Psoas muscle (tissue), 7 donors: ENCODE measurements at regions not wholly inside any gene's neighbourhood (a gene's known extent, or its start where the extent isn't known, plus 50 kb on each side); places are given as distances from the start of the nearest gene placed in this dataset.

Experiments
- ATAC-seq, 4 donors: fragments of 200-7000 bp; cut with Tn5 transposase; one replicate each; pipeline ENCODE4 v1.9.1; 2020; ENCODE audit warnings: moderate library complexity in 3 of 4, mild to moderate bottlenecking in 2 of 4
- DNase-seq, 2 donors: peaks; one replicate each; pipeline ENCODE4 v3.0.0-alpha.2; 2020
- H3K27ac ChIP-seq: fragments of 200-600 bp; one replicate; pipeline ENCODE4 v1.8.0; 2022
- H3K27me3 ChIP-seq, 3 donors: fragments of 200-600 bp in 1 of 3; one replicate each; pipeline versions ENCODE4 v1.6.1 to v1.8.0; 2013 to 2022; ENCODE audit warnings: low read length in 2 of 3, mild to moderate bottlenecking in 2 of 3, moderate library complexity in 1 of 3; ENCODE audit not compliant: insufficient read depth in 3 of 3
- H3K36me3 ChIP-seq, 2 donors: fragments of 200-600 bp in 1 of 2; one replicate each; pipeline versions ENCODE4 v1.6.1 to v1.8.0; 2013 to 2022; ENCODE audit warnings: low read depth in 1 of 2, mild to moderate bottlenecking in 1 of 2, moderate library complexity in 1 of 2; ENCODE audit not compliant: insufficient read depth in 1 of 2
- H3K4me1 ChIP-seq: fragments of 200-600 bp; one replicate; pipeline ENCODE4 v1.8.0; 2022
- H3K4me3 ChIP-seq: fragments of 200-600 bp; one replicate; pipeline ENCODE4 v1.8.0; 2022; ENCODE audit warnings: mild to moderate bottlenecking
- H3K9me3 ChIP-seq: fragments of 200-600 bp; one replicate; pipeline ENCODE4 v1.8.0; 2022
- CTCF ChIP-seq: fragments of 200-600 bp; IDR thresholded peaks from one replicate; pipeline ENCODE4 v1.8.0; 2022; ENCODE audit warnings: antibody characterized with exemption
- WGBS, 3 donors: extraction: QIAGEN DNeasy Blood & Tissue Kit; methylation state at CpG; one replicate each; pipeline versions ENCODE4 v1.1.6 to v1.1.7; 2013; 5-methylcytosine and 5-hydroxymethylcytosine counted together
- intact Hi-C, 2 donors: fragments of 100-400 bp; cut with DNase I; formaldehyde crosslinking; loops; one replicate each; pipeline versions ENCODE4 v1.11.0 to v1.14.2; 2022
- donor health status: healthy with polysubstance abuse.
- donor health status: DM: no; HTN: no; CAD: no; lungs with moderate emphysema.
- donor health status: Bipolar disorder and iron deficiency.
- donor health status: healthy.
- donor health status: DM: yes; HTN: yes; CAD: no.
- donor health status: DM: no; HTN: no; CAD: no.
- donor health status: DM: yes; HTN: yes; CAD: no.

GRCh38 chr18:61732854-61733253, 160.0 kb downstream of the RNF152 start:
- no peaks in the 10 kb centered on the region for H3K27me3 ChIP-seq
- H3K4me3 ChIP-seq: no peak overlapping the region
- intact Hi-C loops: loop anchor here in 1 of 2 donors (5.0 kb wide), 1 partner anchor 129 kb away; no protein-coding TSS in a partner anchor
- ATAC-seq (peak in 1 of 4 donors; percentile 40), DNase-seq (no peak)
- no peaks in the 10 kb centered on the region for H3K36me3 ChIP-seq
- no peaks in the 10 kb centered on the region for H3K4me1 ChIP-seq
- H3K9me3 ChIP-seq: no peaks in the 10 kb centered on the region
- peak overlapping the region; percentile 65 for H3K27ac ChIP-seq
- TF ChIP-seq CTCF: no peak
- whole genome bisulfite sequencing, 3 donors: 71 to 74% (median 73%) methylated on average over 4 of the region's 4 CpGs

GRCh38 chr18:61731693-61732376, 161.0 kb downstream of the RNF152 start:
- no peak for TF ChIP-seq CTCF
- intact Hi-C loops: loop anchor here in 1 of 2 donors (5.0 kb wide), 1 partner anchor 130 kb away; no protein-coding TSS in a partner anchor
- no peak overlapping the region for H3K4me3 ChIP-seq
- H3K36me3 ChIP-seq: no peaks in the 10 kb centered on the region
- WGBS, 3 donors: 33 to 54% (median 35%) methylated on average over 9 of the region's 9 CpGs
- DNase-seq (no peak), ATAC-seq (no peak)
- peak overlapping the region; percentile 65 for H3K27ac ChIP-seq
- H3K4me1 ChIP-seq: no peaks in the 10 kb centered on the region
- no peaks in the 10 kb centered on the region for H3K27me3 ChIP-seq
- no peaks in the 10 kb centered on the region for H3K9me3 ChIP-seq

GRCh38 chr18:61731178-61731577, 161.6 kb downstream of the RNF152 start:
- H3K9me3 ChIP-seq: no peaks in the 10 kb centered on the region
- DNase-seq (no peak), ATAC-seq (no peak)
- WGBS, 3 donors: 23 to 33% (median 31%) methylated on average over 5 of the region's 5 CpGs
- no peak for TF ChIP-seq CTCF
- intact Hi-C loops: loop anchor here in 1 of 2 donors (5.0 kb wide), 1 partner anchor 131 kb away; no protein-coding TSS in a partner anchor
- no peak overlapping the region for H3K4me3 ChIP-seq
- H3K27ac ChIP-seq: peak overlapping the region; percentile 65
- H3K27me3 ChIP-seq: no peaks in the 10 kb centered on the region
- H3K4me1 ChIP-seq: no peaks in the 10 kb centered on the region
- no peaks in the 10 kb centered on the region for H3K36me3 ChIP-seq

GRCh38 chr18:61729322-61729721, 163.5 kb downstream of the RNF152 start:
- ATAC-seq: no peak
- H3K36me3 ChIP-seq: no peaks in the 10 kb centered on the region
- H3K4me1 ChIP-seq: no peaks in the 10 kb centered on the region
- peaks cover 0 to 2% (median 0%) of the 10 kb centered on the region in 3 donors for H3K27me3 ChIP-seq
- H3K4me3 ChIP-seq: no peak overlapping the region
- no peak overlapping the region for H3K27ac ChIP-seq
- no peak for TF ChIP-seq CTCF
- DNase-seq: no peak
- intact Hi-C loops: no loop called here
- H3K9me3 ChIP-seq: no peaks in the 10 kb centered on the region
